ENCODE measurements at regions not wholly inside any gene's neighbourhood (a gene's known extent, or its start where the extent isn't known, plus 50 kb on each side); places are given as distances from the start of the nearest gene placed in this dataset.

DNA sequence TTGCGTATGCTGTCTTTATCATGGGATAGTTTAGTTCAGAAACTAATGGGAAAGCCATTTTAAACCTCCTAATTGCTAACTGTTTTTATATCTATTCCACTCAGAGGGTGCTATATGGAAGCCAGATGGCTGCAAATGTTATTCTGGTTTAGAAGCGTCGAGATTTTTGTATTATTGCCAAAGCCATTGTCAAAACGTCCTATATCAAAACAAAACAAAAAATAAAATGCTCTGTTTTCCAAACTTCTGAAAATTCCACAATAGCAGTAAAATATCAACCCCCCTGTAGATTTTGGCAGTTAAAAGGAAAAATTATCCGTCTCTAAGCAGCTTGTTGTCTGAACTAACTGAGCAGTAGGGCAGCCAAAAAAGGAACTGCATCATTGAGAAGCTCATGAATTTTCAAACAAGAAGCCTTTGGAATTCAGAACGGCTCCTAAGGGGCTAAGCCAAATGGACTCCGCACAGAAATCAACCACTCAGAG is 195.4 kb upstream of the CWC22 start:
- TF ChIP-seq, protein P1, sequence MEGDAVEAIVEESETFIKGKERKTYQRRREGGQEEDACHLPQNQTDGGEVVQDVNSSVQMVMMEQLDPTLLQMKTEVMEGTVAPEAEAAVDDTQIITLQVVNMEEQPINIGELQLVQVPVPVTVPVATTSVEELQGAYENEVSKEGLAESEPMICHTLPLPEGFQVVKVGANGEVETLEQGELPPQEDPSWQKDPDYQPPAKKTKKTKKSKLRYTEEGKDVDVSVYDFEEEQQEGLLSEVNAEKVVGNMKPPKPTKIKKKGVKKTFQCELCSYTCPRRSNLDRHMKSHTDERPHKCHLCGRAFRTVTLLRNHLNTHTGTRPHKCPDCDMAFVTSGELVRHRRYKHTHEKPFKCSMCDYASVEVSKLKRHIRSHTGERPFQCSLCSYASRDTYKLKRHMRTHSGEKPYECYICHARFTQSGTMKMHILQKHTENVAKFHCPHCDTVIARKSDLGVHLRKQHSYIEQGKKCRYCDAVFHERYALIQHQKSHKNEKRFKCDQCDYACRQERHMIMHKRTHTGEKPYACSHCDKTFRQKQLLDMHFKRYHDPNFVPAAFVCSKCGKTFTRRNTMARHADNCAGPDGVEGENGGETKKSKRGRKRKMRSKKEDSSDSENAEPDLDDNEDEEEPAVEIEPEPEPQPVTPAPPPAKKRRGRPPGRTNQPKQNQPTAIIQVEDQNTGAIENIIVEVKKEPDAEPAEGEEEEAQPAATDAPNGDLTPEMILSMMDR (IDR thresholded peaks at IDR 0.05): no peak
- TF ChIP-seq POLR2A (IDR thresholded peaks at IDR 0.05): no peak
